ENCODE measurements at regions not wholly inside any gene's neighbourhood (a gene's known extent, or its start where the extent isn't known, plus 50 kb on each side); places are given as distances from the start of the nearest gene placed in this dataset.

- TF ChIP-seq, protein P1, sequence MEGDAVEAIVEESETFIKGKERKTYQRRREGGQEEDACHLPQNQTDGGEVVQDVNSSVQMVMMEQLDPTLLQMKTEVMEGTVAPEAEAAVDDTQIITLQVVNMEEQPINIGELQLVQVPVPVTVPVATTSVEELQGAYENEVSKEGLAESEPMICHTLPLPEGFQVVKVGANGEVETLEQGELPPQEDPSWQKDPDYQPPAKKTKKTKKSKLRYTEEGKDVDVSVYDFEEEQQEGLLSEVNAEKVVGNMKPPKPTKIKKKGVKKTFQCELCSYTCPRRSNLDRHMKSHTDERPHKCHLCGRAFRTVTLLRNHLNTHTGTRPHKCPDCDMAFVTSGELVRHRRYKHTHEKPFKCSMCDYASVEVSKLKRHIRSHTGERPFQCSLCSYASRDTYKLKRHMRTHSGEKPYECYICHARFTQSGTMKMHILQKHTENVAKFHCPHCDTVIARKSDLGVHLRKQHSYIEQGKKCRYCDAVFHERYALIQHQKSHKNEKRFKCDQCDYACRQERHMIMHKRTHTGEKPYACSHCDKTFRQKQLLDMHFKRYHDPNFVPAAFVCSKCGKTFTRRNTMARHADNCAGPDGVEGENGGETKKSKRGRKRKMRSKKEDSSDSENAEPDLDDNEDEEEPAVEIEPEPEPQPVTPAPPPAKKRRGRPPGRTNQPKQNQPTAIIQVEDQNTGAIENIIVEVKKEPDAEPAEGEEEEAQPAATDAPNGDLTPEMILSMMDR (IDR thresholded peaks at IDR 0.05): no peak
Observed at GRCh38 chr10:33588974-33589600, 254.6 kb upstream of the NRP1 start.

DNA sequence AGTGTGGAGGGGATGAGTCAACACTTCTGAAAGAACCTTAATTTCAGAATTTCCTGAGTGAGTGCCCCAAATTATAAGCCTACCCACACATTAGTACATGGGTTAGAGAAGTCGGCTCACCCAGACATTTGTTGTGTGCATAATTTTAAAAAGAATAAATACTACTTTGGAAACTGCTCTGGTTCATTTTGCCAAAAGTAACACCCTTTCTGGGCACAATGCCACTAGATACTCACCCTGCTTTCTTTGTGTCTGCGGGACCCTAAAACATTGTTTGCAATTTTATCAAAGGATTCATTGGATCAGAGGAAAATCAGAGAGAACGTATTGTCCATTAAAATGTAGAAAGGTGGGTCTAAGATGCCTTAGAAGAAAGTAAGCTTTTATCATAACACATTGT lies 245.5 kb upstream of the NRP1 start:
- TF ChIP-seq, protein P1 (IDR thresholded peaks at IDR 0.05): no peak

GRCh38 chr10:33573606-33574005 lies 239.1 kb upstream of the NRP1 start:
- TF ChIP-seq, protein P1 (IDR thresholded peaks at IDR 0.05): no peak

- TF ChIP-seq, protein P1 (IDR thresholded peaks at IDR 0.05): no peak
Observed at GRCh38 chr10:33571616-33572015, 237.1 kb upstream of the NRP1 start.

DNA sequence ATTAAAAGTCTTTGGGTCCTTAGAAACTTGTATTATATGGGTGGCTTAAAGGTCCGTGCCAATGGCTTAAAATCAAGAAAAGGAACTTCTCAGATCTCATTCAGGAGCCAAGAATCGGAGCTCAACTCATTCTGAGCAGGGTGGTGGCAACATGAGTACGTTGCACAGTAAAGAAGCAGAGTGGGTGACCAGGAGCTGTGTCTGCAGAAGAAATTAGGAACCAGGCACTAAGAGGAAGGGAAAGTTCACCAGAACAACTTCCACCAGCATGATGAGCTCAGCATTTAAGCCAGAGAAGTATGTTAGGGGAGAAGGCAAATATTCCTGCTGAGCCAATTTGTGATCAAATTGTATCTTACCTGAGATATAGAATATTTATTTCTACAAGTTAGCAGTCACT lies 236.0 kb upstream of the NRP1 start:
- TF ChIP-seq, protein P1 (IDR thresholded peaks at IDR 0.05): no peak

- TF ChIP-seq, protein P1 (IDR thresholded peaks at IDR 0.05): no peak
Observed at GRCh38 chr10:33569702-33570101, 235.2 kb upstream of the NRP1 start.

DNA sequence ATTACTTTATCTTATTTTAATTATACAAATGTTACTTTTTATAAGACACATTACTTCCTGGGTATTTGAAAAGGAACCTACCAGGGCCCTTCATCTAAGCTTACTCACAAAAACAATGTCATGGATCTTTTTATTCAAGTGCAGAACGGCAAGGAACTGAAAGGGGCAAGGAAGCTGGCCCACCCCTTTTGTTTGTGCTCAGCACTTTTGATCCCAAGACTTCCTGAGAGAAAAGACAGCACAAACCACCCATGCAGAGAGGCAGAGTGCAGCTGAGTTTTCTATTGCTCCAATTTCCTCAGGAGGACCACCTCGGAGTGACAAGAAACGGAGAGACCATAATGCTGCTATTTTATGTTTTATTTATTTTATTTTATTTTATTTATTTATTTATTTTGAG lies 232.0 kb upstream of the NRP1 start:
- TF ChIP-seq, protein P1 (IDR thresholded peaks at IDR 0.05): no peak

DNA sequence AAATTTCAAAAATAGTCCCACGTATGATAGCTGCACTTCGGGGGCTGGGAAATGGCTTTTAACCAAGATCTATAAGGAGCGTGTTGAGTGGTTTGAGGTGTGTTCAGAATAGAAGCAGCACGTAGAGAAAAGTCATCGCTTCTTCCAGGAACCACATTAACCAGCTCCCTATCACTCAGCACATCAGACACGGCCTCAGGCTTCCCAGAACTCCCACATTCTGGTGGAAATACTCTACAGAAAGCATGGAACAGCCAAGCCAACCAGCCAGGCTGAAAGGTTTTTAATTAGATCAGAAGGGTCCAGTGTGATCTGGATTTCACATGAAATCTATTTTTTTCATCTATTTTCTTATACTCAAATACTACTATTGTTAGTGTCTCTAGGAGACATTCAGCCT lies 231.5 kb upstream of the NRP1 start:
- TF ChIP-seq, protein P1 (IDR thresholded peaks at IDR 0.05): no peak
